Lower leg skin (tissue), 4 donors: ENCODE measurements at regions not wholly inside any gene's neighbourhood (a gene's known extent, or its start where the extent isn't known, plus 50 kb on each side); places are given as distances from the start of the nearest gene placed in this dataset.

Source experiments
- DNase-seq, 2 donors: peaks; one replicate each; pipeline ENCODE4 v3.0.0-alpha.2; 2019; ENCODE audit warnings: low spot score in 2 of 2
- H3K4me3 ChIP-seq: fragments of 200-600 bp; sonication (generic); 2 replicates; pipeline ENCODE4 v1.5.1; 2017; ENCODE audit warnings: mild to moderate bottlenecking, low read depth; ENCODE audit not compliant: poor library complexity, severe bottlenecking
- CTCF ChIP-seq, 3 donors: fragments of 450-650 bp; IDR thresholded peaks; one replicate each; pipeline ENCODE4 v1.5.1; 2016; ENCODE audit warnings: antibody characterized with exemption in 3 of 3, mild to moderate bottlenecking in 3 of 3, moderate library complexity in 2 of 3
- POLR2A ChIP-seq, 2 donors: fragments of 450-650 bp; IDR thresholded peaks; one replicate each; pipeline ENCODE4 v1.6.1; 2016 to 2017; ENCODE audit warnings: antibody characterized with exemption in 2 of 2, mild to moderate bottlenecking in 1 of 2, moderate library complexity in 1 of 2
- WGBS, 2 donors: methylation state at CpG; one replicate each; pipeline ENCODE4 v1.1.5; 2018; 5-methylcytosine and 5-hydroxymethylcytosine counted together
- intact Hi-C: fragments of 100-400 bp; cut with DNase I; formaldehyde crosslinking; loops from one replicate; pipeline ENCODE4 v1.15.0; 2023; ENCODE audit warnings: low total_unique reads

- TF ChIP-seq CTCF (IDR thresholded peaks at IDR 0.05) (no peak), POLR2A (IDR thresholded peaks at IDR 0.05) (no peak)
- WGBS, 2 donors, result 64 to 81% methylated on average over 6 of the region's 6 CpGs
- intact Hi-C loops, result no loop called here
- H3K4me3 ChIP-seq, result no peak overlapping the region
- DNase-seq, result no peak
Measured at GRCh38 chr3:110756705-110757104, 314.9 kb upstream of the NECTIN3 start.

GRCh38 chr3:110758208-110758607 lies 313.4 kb upstream of the NECTIN3 start:
- no peak for TF ChIP-seq CTCF (IDR thresholded peaks at IDR 0.05)
- TF ChIP-seq POLR2A (IDR thresholded peaks at IDR 0.05), result no peak
- DNase-seq, result no peak
- H3K4me3 ChIP-seq, result no peak overlapping the region
- intact Hi-C loops, result no loop called here
- 73 to 83% methylated on average over 2 of the region's 2 CpGs for WGBS, 2 donors

GRCh38 chr3:110767156-110767555 lies 304.5 kb upstream of the NECTIN3 start:
- TF ChIP-seq POLR2A (IDR thresholded peaks at IDR 0.05), result no peak
- no peak for TF ChIP-seq CTCF (IDR thresholded peaks at IDR 0.05)
- 78 to 84% methylated on average over 2 of the region's 2 CpGs for WGBS, 2 donors
- intact Hi-C loops, result no loop called here
- H3K4me3 ChIP-seq, result no peak overlapping the region
- no peak for DNase-seq

GRCh38 chr3:110767838-110768237 lies 303.8 kb upstream of the NECTIN3 start:
- H3K4me3 ChIP-seq, result no peak overlapping the region
- no peak for TF ChIP-seq CTCF (IDR thresholded peaks at IDR 0.05)
- no peak for TF ChIP-seq POLR2A (IDR thresholded peaks at IDR 0.05)
- no peak for DNase-seq
- intact Hi-C loops, result no loop called here

GRCh38 chr3:110773413-110773954 lies 298.1 kb upstream of the NECTIN3 start:
- DNase-seq, result no peak
- TF ChIP-seq POLR2A (IDR thresholded peaks at IDR 0.05) (no peak), CTCF (IDR thresholded peaks at IDR 0.05) (no peak)
- no peak overlapping the region for H3K4me3 ChIP-seq
- intact Hi-C loops, result no loop called here
- WGBS, 2 donors, result 72 to 76% methylated on average over 9 of the region's 9 CpGs
